ENCODE measurements at regions not wholly inside any gene's neighbourhood (a gene's known extent, or its start where the extent isn't known, plus 50 kb on each side); places are given as distances from the start of the nearest gene placed in this dataset.
"Not testable (repeated sequence)": the region's sequence is repeated elsewhere in the genome, so short reads cannot be mapped to it uniquely, and the experiment has no call there.

DNA sequence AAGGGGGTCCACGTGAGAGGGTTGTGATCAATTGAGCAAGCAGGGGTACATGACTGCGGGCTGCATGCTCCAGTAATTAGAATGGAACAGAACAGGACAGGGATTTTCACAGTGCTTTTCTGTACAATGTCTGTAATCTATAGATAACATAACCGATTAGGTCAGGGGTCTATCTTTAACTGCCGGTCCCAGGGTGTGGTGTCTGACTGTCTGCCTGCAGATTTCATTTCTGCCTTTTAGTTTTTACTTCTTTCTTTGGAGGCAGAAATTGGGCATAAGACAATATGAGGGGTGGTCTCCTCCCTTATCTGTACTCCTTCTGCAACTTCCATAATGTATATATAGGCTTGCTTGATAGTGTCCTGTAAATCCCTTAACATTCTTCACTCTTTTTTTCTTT, 75.0 kb upstream of the WAC start:
- H3K9me3 ChIP-seq, H3K27me3 ChIP-seq, DNase-seq, H3K36me3 ChIP-seq, H3K4me3 ChIP-seq: not testable (repeated sequence)

DNA sequence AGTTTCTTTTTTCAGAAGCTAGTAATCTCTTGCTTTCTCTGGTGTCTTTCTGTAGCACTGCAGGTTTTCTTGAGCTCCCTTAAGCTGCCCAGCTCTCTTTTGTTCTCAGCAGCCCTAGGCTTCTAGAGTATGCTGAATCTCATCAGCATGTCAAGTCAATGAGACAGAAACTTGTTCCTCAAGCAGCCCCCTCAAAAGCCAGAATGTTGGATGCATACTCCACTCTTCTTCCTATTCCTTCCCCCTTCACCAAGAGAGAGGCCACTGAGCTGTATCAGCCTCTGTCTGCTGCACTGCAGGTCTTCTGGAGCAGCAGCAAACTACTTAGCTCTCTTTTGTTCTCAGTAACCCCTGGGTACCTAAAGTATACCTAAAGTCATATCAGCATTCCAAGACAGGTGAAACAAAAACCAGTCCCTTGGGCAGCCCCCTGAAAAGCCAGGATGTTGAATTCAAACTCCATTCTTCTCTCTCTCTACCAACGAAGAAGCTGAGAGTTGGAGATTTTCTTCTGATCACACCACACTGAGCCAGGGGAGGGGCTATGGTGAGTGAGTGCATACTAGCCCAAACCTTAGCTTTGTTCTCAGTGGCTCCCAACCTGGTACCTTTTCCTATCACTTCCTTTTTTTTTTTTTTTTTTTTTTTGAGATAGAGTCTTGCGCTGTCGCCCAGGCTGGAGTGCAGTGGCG, 73.3 kb upstream of the WAC start:
- Histone ChIP-seq H3K27me3 (peaks cover 2% of the 10 kb centered on the region), H3K36me3 (no peaks in the 10 kb centered on the region), H3K4me3 (no peak overlapping the region), H3K9me3 (no peaks in the 10 kb centered on the region)
- no peak for DNase-seq

DNA sequence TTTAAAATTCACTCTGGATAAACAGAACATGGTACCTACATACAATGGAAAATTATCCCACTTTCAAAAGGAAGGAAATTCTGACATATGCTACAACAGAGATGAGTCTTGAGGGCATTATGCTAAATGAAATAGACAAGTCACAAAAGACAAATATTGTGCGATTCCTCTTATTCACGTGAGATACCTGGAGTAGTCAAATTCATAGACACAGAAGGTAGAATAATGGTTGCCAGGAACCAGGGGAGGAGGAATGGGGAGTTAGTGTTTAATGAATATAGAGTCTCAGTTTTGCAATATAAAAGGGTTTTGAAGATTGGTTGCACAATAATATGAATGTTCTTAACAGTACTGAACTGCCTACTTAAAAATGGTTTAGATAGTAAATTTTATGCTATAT, 69.8 kb upstream of the WAC start:
- H3K4me3 ChIP-seq, result no peak overlapping the region
- DNase-seq, result no peak
- peaks cover 2% of the 10 kb centered on the region; the same call in 1 of the 2 replicates for H3K27me3 ChIP-seq
- no peaks in the 10 kb centered on the region for H3K36me3 ChIP-seq
- no peaks in the 10 kb centered on the region for H3K9me3 ChIP-seq

DNA sequence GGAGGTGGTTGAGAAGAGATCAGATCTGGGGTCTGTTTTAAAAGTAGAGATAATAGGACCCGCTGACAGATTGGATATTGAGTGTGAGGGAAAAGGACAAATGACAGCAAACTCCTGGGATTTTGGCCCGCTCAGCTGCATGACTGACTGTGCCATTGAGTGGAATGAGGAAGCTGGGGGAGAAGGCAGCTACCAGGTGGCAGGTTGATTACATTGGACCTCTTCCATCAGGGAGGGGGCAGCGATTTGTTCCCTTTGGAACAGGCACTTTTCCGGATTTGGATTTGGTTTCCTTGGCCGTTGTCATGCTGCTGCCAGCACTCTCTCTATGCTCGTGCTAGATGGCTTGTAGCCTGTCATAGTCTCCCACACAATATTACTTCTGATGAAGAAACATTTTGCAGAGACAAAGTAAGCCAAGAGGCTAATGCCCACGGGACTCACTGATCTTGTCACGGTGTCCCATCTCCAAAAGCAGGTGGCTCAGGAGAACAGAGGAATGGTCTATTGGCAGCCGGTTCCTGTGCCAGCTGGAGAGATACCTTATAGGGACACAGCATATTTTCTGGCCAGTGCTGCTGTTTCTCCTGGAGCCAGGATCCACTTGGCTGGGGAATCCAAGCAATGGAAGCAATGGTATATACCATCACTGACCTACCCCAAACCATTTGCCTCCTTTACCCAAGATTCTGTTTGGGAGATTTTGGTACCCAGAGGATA, 69.1 kb upstream of the WAC start:
- no peak for DNase-seq
- H3K27me3 ChIP-seq, result peaks cover 2% of the 10 kb centered on the region; the same call in 1 of the 2 replicates

DNA sequence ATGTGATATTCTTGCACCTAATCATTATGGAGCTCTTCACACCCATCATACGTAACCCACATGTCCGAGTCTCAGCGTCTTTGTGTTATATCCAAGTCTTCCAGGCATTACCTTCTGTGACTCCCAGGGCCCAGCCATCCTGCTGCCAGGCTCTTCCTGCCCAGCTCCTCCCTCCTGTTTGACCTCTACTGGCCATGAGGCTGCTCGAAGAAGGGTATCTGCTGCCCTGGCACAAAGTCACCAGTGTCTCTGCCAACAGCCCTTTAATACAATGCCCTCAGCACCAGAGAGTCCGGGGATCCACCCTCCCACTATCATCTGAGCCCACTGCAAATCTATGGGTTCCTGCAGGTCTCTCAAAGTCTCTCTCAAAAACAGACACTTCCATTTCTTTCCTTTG, 65.3 kb upstream of the WAC start:
- H3K4me3 ChIP-seq, result no peak overlapping the region
- H3K9me3 ChIP-seq, result no peaks in the 10 kb centered on the region
- DNase-seq, result no peak

More for the DNA sequence above, 69.1 kb upstream of the WAC start:
- Histone ChIP-seq H3K36me3 (no peaks in the 10 kb centered on the region), H3K4me3 (no peak overlapping the region), H3K9me3 (no peaks in the 10 kb centered on the region)

DNA sequence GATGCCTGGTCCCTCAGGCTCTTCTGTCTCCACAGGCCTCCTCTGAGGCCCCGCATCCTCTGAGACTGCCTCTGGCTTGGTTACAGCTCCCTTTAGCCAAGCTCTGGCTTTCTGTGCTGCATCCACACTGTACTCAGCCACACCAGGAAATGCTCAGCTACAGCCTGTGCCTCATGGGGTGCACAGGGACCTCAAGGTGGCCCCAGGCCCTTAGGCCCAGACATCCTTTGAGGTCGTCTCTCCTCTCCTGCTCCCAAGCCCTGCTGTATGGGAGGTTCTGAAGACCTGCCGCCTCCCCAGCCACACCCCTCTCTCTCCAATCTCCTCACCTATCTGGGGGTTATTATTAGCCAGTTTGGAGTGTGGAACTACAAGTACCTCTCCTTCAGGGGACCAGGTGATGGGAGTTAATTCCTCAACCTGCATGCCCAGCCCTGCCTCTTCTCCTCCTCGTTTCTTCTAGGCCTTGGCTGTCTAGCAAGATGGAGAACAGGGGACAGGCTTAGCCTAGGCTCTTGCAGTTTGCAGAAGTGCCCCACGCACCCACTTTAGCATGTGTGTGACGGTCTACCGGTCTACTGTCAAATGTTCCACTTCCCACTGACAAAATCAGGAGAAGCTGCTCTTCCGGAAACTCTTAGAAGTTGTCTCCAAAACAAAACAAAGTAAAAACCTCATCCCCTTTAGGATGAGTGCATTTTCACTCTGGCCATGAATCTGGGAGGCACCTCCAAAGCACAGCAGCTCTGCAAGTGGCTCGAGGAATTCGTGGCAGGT, 64.0 kb upstream of the WAC start:
- no peak overlapping the region for H3K4me3 ChIP-seq
- H3K9me3 ChIP-seq, result no peaks in the 10 kb centered on the region
- no peak for DNase-seq
- no peaks in the 10 kb centered on the region for H3K27me3 ChIP-seq
- H3K36me3 ChIP-seq, result no peaks in the 10 kb centered on the region

More for the DNA sequence above, 65.3 kb upstream of the WAC start:
- Histone ChIP-seq H3K27me3 (no peaks in the 10 kb centered on the region), H3K36me3 (no peaks in the 10 kb centered on the region)

DNA sequence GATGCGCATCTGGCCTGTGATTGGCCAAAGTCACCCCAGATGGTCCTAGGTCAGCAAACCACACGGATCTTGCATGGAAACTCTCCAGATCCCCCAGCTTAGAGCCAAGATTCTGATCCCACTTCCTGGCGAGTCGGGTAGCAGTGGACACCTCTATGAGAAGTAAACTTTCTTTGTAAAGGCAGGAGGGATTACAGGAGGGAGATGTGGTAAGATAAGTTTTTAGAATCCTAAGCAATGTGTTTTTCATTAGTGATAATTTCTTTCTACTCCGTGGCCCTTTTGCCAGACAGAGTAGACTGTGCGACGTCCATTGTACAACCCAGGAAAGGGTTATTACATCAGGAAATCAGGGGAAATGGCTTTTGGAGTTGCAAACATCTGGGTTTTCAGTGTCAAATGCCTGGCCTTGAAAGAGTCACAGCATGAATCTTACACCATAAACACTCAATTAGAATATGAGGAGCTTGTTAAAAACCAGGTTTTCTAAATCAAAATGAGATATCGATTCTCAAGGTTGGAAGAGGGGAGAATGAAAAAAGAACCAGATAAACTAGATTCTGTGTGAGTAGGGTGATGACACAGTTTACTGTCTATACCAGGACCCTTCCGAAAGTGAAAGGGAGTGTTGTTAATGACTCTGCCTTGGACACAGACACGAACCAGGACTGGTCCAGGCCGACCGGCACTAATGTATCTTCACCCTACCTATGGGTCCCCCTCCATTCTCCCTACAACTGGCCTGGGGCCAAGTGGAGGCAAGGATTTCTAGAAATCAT, 61.9 kb upstream of the WAC start:
- Histone ChIP-seq H3K4me3 (no peak overlapping the region), H3K36me3 (no peaks in the 10 kb centered on the region), H3K9me3 (no peaks in the 10 kb centered on the region), H3K27me3 (no peaks in the 10 kb centered on the region)
- no peak for DNase-seq

DNA sequence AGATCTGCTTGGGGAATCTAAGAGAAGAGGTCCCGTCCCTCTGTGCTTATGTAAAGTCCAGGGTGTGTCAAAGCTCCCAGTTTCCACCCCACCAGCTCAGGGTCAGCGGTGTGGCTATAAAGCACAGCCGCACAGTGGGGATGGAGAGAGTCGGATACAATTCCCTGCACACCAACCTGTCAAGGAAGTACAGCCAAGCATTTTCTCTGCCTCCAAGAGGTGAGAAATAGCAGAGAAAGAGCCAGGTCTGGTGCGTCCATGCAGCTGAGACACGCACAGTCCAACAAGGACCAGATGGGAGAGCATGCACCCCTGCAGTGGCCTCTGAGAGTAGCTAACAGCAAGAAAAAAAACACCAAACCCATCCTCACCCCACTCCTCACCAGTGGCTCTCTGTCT, 61.3 kb upstream of the WAC start:
- DNase-seq, result no peak

DNA sequence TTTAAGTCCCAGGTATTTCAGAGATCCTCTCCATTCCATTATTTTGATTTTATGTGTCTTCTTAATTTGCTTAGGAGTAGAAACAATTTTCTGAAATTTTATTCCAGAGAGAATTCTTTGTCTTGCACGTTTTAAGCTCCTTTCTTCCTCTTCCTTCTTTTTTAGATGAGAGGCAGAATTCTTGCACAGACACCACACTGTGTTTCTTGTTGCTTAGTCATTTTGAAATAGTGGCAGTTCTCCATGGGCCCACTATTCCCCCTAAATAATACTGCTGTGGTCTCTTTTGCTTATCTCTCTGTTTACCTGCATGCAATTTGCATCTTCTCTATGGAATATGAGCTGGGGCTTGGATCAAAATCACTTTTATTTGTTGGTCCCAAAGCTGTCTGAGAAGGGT, 54.3 kb upstream of the WAC start:
- no peaks in the 10 kb centered on the region for H3K36me3 ChIP-seq
- H3K27me3 ChIP-seq, result no peaks in the 10 kb centered on the region
- H3K9me3 ChIP-seq, result no peaks in the 10 kb centered on the region
- no peak overlapping the region for H3K4me3 ChIP-seq
- no peak for DNase-seq

More for the DNA sequence above, 61.3 kb upstream of the WAC start:
- H3K27me3 ChIP-seq, result no peaks in the 10 kb centered on the region
- no peaks in the 10 kb centered on the region for H3K36me3 ChIP-seq
- no peaks in the 10 kb centered on the region for H3K9me3 ChIP-seq
- no peak overlapping the region for H3K4me3 ChIP-seq

DNA sequence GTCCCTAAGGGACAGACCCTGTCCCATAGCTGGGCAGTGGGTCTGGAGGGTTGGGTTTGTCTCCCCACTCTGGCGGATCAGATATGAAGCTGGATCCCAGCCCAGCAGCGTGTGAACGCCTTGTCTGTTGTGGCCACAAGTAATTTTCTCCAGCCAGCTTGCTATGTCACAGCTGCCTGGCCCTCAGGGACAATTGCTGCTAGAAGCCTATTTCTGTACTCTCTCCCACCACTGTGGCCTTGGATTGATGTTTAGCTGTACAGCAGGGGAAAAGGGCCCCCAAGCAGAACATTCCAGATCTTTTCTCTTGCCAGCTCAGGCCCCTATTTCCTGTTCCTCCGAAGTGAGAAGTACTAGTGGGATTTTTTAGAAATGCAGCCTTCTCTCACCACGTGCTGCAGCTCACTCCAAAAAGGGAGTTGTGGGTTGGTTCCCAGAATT, 53.5 kb upstream of the WAC start:
- DNase-seq, result no peak
- H3K4me3 ChIP-seq, result no peak overlapping the region
- no peaks in the 10 kb centered on the region for H3K9me3 ChIP-seq

DNA sequence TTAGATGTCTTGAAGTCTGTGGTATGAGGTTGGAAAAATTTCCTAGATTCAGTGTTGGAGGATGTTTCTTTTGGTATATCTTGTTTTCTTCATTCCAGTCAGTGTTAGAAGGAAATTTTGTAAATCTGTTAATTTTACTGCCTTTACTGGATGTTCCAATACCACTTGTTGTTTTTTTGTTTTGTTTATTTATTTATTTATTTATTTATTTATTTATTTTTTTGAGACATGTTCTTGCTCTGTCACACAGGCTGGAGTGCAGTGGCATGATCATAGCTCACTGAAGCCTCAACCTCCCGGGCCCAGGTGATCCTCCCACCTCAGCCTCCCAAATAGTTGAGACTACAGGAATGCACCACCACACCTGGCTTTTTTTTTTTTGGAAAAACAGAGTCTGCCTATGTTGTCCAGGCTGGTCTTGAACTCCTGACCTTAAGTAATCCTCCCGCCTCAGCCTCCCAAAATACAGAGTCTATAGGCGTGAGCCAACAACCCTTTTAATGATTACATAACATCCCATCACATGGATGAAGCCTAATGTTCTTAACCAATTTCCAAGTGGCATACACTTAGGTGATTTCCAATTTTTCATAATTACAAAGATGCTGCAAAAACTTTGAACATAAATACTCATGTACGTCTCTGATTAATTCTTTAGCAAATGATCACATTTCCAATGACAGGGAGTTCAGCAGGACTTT, 52.8 kb upstream of the WAC start:
- no peaks in the 10 kb centered on the region for H3K36me3 ChIP-seq
- H3K9me3 ChIP-seq, result no peaks in the 10 kb centered on the region
- no peak for DNase-seq
- no peak overlapping the region for H3K4me3 ChIP-seq
- no peaks in the 10 kb centered on the region for H3K27me3 ChIP-seq

More for the DNA sequence above, 53.5 kb upstream of the WAC start:
- Histone ChIP-seq H3K36me3 (no peaks in the 10 kb centered on the region), H3K27me3 (no peaks in the 10 kb centered on the region)

DNA sequence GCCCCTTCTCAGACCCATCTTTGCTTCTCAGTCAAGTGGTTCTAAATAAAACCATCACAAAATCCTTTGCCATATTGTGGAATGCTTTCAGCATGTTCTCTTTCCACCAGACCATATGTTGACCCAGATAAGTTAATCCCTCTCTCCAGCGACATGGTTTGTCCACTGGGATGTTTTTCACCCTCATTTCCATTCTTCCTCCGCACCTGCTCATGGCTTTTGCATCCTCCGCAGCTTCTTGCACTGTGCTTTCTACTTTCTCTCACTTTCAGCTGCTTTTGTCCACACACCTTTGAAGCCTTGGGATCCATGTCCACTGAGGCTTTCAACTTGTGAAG, 52.3 kb upstream of the WAC start:
- no peaks in the 10 kb centered on the region for H3K9me3 ChIP-seq
- no peak overlapping the region for H3K4me3 ChIP-seq
- no peaks in the 10 kb centered on the region for H3K27me3 ChIP-seq
- no peak for DNase-seq
- H3K36me3 ChIP-seq, result no peaks in the 10 kb centered on the region

DNA sequence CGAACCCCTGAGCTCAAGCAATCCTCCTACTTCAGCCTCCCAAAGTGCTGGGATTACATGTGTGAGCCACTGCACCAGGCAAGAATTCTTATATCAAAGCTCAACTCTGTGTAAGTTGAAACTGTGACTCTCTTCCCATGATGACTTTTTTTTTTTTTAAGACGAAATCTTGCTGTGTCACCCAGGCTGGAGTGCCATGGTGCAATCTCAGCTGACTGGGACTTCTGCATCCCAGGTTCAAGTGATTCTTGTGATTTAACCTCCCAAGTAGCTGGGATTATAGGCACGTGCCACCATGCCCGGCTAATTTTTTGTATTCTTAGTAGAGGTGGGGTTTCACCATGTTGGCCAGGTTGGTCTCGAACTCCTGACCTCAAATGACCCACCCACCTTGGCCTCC, 51.6 kb upstream of the WAC start:
- DNase-seq, H3K9me3 ChIP-seq, H3K36me3 ChIP-seq: not testable (repeated sequence)

DNA sequence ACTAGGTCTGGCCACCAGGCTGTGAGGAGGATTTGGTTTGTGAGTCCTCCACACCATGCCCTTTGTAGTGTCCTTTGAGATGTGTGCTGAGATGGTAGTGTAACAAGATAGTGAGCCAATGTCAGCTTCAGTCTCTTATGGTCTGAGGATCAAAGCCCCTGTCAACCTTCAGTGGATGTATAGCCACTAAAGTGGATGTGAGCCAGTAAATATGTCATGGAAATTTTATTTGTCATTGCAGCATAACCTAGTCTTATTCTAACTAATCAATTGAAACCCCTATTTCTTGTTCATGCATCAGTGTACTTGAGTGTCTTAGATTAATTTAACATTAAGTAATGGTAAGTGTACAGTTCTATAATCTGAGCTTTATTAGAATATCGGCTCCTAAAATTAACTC, 51.0 kb upstream of the WAC start:
- no peak for DNase-seq
- H3K36me3 ChIP-seq, result no peaks in the 10 kb centered on the region
- H3K4me3 ChIP-seq, result no peak overlapping the region
- H3K27me3 ChIP-seq, result no peaks in the 10 kb centered on the region
- no peaks in the 10 kb centered on the region for H3K9me3 ChIP-seq

More for the DNA sequence above, 51.6 kb upstream of the WAC start:
- H3K4me3 ChIP-seq, H3K27me3 ChIP-seq: not testable (repeated sequence)
